Stimulated activated CD4-positive, alpha-beta T cell treated with anti-CD3 and anti-CD28 coated beads, Interleukin-2, amount 100 ng/mL, for 24 hours (primary cell): ENCODE measurements at regions not wholly inside any gene's neighbourhood (a gene's known extent, or its start where the extent isn't known, plus 50 kb on each side); places are given as distances from the start of the nearest gene placed in this dataset.

Experiments used
- DNase-seq, 2 donors: peaks; one replicate each; pipeline ENCODE4 v3.0.0-alpha.2; 2020

GRCh38 chr17:79500745-79501618 lies 109.9 kb downstream of the RBFOX3 start:
- no peak for DNase-seq

- DNase-seq, result no peak
Observed at GRCh38 chr17:79498854-79499253, 112.0 kb downstream of the RBFOX3 start.

GRCh38 chr17:79497777-79498348 lies 113.0 kb downstream of the RBFOX3 start:
- DNase-seq, result no peak

GRCh38 chr17:79496422-79497005 lies 114.3 kb downstream of the RBFOX3 start:
- no peak for DNase-seq

- DNase-seq, result no peak
Observed at GRCh38 chr17:79495665-79496064, 115.2 kb downstream of the RBFOX3 start.

- no peak for DNase-seq
Observed at GRCh38 chr17:79491006-79491405, 119.8 kb downstream of the RBFOX3 start.

- no peak for DNase-seq
Observed at GRCh38 chr17:79490530-79490929, 120.3 kb downstream of the RBFOX3 start.

- DNase-seq, result no peak
Observed at GRCh38 chr17:79487149-79487548, 123.7 kb downstream of the RBFOX3 start.

DNA sequence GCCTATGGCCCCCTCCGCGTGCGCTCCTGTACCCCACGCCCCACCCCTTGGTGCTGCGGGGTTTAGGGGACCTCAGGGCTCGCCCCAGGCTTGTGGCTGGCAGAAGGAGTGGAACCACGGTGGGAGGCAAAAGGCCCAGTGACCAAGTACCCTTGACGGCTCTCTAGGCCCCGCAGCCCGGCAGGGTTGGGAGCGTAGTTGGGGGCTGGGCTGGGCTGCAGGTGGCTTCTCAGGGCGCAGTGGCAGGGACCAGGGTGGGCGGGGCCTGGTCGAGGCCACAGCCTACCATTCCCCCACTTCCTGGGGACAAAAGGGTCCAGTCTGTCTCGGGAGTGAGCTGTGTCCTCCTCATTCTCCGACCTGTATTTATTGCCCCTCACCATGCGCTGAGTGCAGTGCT lies 124.9 kb downstream of the RBFOX3 start:
- DNase-seq, result no peak

- no peak for DNase-seq
Observed at GRCh38 chr17:79485419-79485985, 125.3 kb downstream of the RBFOX3 start.

GRCh38 chr17:79484600-79485418 lies 126.0 kb downstream of the RBFOX3 start:
- no peak for DNase-seq

- DNase-seq, result no peak
Observed at GRCh38 chr17:79483842-79484241, 127.0 kb downstream of the RBFOX3 start.

- no peak for DNase-seq
Observed at GRCh38 chr17:79482727-79483521, 127.9 kb downstream of the RBFOX3 start.

- no peak for DNase-seq
Observed at GRCh38 chr17:79479876-79480275, 131.0 kb downstream of the RBFOX3 start.

GRCh38 chr17:79478841-79479240 lies 132.0 kb downstream of the RBFOX3 start:
- DNase-seq, result no peak

GRCh38 chr17:79478051-79478461 lies 132.8 kb downstream of the RBFOX3 start:
- no peak for DNase-seq

- DNase-seq, result no peak
Observed at GRCh38 chr17:79476074-79476652, 134.7 kb downstream of the RBFOX3 start.

GRCh38 chr17:79473876-79474440 lies 136.9 kb downstream of the RBFOX3 start:
- DNase-seq, result no peak

DNA sequence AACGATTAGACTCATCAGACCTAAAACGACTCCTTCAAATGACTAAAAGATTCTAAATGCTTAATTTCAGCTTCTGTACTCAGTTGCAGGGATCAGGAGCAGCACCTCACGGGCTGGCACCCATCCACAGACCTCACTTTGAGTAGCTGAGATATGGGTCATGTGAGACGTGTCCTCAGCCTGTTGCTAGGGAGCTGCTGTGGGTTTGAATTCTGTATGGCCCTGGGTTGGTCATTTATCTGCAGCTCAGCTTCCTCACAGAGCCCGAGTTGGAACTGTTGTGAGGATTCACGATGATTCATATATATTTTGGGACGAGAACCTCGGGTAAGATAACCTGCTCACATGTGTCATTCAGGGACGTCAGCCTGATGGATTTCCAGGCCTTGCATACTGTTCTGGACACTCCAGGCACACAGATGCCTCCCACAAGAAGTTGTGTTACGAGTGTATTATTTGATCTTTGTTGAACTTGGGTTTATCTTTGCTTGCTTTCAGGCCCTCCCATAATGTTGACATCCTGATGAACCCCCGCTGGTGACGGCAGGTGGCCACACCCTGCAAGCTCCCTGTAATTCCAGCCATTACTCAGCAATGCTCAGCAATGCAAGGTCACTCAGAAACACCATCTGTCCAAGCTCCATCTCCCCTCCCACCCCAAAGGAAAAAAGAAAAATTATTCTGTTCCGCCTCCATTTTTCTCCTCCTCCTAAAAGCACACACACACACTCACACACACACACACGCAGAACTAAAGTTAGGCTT lies 137.6 kb downstream of the RBFOX3 start:
- no peak for DNase-seq

DNA sequence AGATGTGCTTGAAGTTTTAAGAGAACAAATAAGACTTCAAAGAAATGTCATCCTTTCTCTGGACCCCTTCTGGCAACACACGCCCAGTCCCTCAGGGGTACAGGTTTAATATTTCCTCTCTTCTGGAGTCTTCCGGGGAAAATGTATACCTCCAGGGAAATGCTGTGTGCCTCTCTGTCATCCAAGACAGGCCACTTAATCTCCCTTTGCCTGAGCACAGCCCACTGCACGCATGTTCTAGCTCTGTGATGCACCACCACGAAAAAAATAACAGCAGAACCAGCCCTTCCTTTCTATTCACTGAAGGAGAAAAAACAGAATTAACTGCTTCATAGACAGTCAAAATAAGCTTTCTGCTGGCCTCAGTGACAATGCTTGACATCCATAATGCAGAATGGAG lies 140.1 kb downstream of the RBFOX3 start:
- DNase-seq, result no peak
